Activated T-cell treated with anti-CD3 and anti-CD28 coated beads, Interleukin-2, amount 50 U/mL, for 24 hours (primary cell): ENCODE measurements at regions not wholly inside any gene's neighbourhood (a gene's known extent, or its start where the extent isn't known, plus 50 kb on each side); places are given as distances from the start of the nearest gene placed in this dataset.
"Not testable (repeated sequence)": the region's sequence is repeated elsewhere in the genome, so short reads cannot be mapped to it uniquely, and the experiment has no call there.

ENCODE experiments used
- DNase-seq: peaks from one replicate; pipeline ENCODE4 v3.0.0-alpha.2; 2020
- H3K27ac Mint-ChIP-seq: 2 replicates; pipeline ENCODE4 v1.8.0; 2020; ENCODE audit warnings: mild to moderate bottlenecking, mixed read lengths
- H3K27me3 Mint-ChIP-seq: 2 replicates; pipeline ENCODE4 v1.8.0; 2020; ENCODE audit warnings: mixed read lengths
- H3K36me3 Mint-ChIP-seq: 2 replicates; pipeline ENCODE4 v1.8.0; 2020; ENCODE audit warnings: low read depth, mixed read lengths
- H3K4me1 Mint-ChIP-seq: 2 replicates; pipeline ENCODE4 v1.8.0; 2020; ENCODE audit warnings: low read depth, mixed read lengths
- H3K4me3 Mint-ChIP-seq: 2 replicates; pipeline ENCODE4 v1.8.0; 2020; ENCODE audit warnings: mild to moderate bottlenecking, moderate library complexity, mixed read lengths
- H3K9me3 Mint-ChIP-seq: 2 replicates; pipeline ENCODE4 v1.8.0; 2020; ENCODE audit warnings: mixed read lengths

GRCh38 chr20:40893610-40894236, 134.9 kb upstream of the TOP1 start:
- Mint-ChIP-seq H3K4me3 (no peak overlapping the region), H3K27me3 (no peaks in the 10 kb centered on the region), H3K4me1 (peaks cover 2% of the 10 kb centered on the region), H3K27ac (no peak overlapping the region), H3K36me3 (no peaks in the 10 kb centered on the region), H3K9me3 (no peaks in the 10 kb centered on the region)
- DNase-seq, result no peak

DNA sequence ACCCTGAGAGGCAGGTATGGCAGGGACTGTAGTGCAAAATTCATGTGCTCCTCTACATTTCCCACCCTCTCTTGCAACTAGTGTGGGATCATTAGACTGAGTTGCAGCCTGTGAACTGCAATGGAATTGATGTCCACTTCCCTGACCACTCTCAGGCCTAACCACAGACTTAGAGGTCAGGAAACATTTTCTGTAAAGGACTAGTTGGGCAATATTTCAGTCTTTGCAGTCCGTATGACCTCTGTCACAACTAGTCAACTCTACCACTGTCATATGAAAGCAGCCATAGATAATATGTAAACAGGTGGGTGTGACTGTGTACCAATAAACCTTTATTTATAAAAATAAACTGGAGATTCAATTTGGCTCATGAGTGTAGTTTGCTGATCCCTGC, 134.4 kb upstream of the TOP1 start:
- no peak for DNase-seq
- H3K4me3 Mint-ChIP-seq, result no peak overlapping the region
- no peak overlapping the region for H3K27ac Mint-ChIP-seq
- no peaks in the 10 kb centered on the region for H3K36me3 Mint-ChIP-seq
- peaks cover under 1% of the 10 kb centered on the region for H3K4me1 Mint-ChIP-seq
- H3K27me3 Mint-ChIP-seq, result no peaks in the 10 kb centered on the region
- no peaks in the 10 kb centered on the region for H3K9me3 Mint-ChIP-seq

DNA sequence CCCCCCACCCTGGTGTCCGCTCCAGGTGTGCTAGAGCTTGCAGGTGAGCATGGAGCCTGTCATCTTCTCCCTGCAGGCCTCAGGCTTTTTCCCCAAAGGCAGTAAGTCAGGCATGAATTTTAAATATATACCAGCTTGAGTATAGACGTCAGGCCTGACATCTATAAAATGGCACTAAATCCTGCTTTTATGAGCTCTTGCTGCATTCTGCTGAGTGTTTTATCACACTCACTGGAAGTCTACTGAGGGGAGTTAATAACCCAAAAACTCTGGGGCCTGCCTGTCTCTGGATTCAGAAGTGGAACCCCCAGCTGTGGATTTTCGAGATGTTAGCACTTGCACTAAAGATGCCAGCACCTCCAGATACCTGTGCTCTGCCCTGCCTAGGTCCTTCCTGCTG, 133.4 kb upstream of the TOP1 start:
- H3K4me3 Mint-ChIP-seq, result no peak overlapping the region
- no peaks in the 10 kb centered on the region for H3K36me3 Mint-ChIP-seq
- H3K4me1 Mint-ChIP-seq, result no peaks in the 10 kb centered on the region
- no peak for DNase-seq
- no peaks in the 10 kb centered on the region for H3K9me3 Mint-ChIP-seq
- no peaks in the 10 kb centered on the region for H3K27me3 Mint-ChIP-seq
- no peak overlapping the region for H3K27ac Mint-ChIP-seq

- Mint-ChIP-seq H3K27me3 (no peaks in the 10 kb centered on the region), H3K4me3 (no peak overlapping the region), H3K36me3 (no peaks in the 10 kb centered on the region), H3K4me1 (no peaks in the 10 kb centered on the region), H3K9me3 (no peaks in the 10 kb centered on the region), H3K27ac (no peak overlapping the region)
- no peak for DNase-seq
Observed at GRCh38 chr20:40896814-40897700, 131.6 kb upstream of the TOP1 start.

GRCh38 chr20:40899344-40899743, 129.3 kb upstream of the TOP1 start:
- H3K27me3 Mint-ChIP-seq, result no peaks in the 10 kb centered on the region

DNA sequence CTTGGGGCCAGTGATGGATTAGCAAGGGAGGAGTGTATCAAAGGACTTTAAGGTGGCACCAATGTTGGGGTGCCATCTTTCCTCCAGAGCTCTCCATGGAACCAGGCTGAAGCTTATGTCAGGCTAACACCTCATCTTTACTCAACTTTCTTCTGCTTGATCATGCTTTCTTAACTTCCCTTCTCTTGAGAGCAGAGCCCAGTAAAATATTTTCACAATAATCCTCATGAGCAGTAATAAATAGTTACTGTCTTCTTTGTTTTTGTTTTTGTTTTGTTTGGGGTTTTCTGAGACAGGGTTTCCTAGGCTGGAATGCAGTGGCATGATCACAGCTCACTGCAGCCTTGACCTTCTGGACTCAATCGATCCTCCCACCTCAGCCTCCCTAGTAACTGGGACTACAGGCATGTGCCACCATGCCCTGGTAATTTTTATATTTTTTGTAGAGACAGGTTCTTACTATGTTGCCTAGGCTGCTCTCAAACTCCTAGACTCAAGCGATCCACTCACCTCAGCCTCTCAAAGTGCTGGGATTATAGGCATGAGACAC, 127.9 kb upstream of the TOP1 start:
- H3K9me3 Mint-ChIP-seq, result no peaks in the 10 kb centered on the region
- H3K4me1 Mint-ChIP-seq, result no peaks in the 10 kb centered on the region
- H3K27me3 Mint-ChIP-seq, result no peaks in the 10 kb centered on the region
- no peak overlapping the region for H3K27ac Mint-ChIP-seq
- no peak overlapping the region for H3K4me3 Mint-ChIP-seq
- H3K36me3 Mint-ChIP-seq, result no peaks in the 10 kb centered on the region
- no peak for DNase-seq

More at GRCh38 chr20:40899344-40899743, 129.3 kb upstream of the TOP1 start:
- Mint-ChIP-seq H3K4me1 (no peaks in the 10 kb centered on the region), H3K27ac (no peak overlapping the region), H3K9me3 (no peaks in the 10 kb centered on the region), H3K4me3 (no peak overlapping the region), H3K36me3 (no peaks in the 10 kb centered on the region)
- DNase-seq, result no peak

- Mint-ChIP-seq H3K27ac (no peak overlapping the region), H3K9me3 (peaks cover 3% of the 10 kb centered on the region), H3K4me3 (no peak overlapping the region), H3K27me3 (no peaks in the 10 kb centered on the region), H3K4me1 (no peaks in the 10 kb centered on the region), H3K36me3 (no peaks in the 10 kb centered on the region)
- no peak for DNase-seq
Observed at GRCh38 chr20:40902661-40903060, 126.0 kb upstream of the TOP1 start.

GRCh38 chr20:40908309-40908708, 120.3 kb upstream of the TOP1 start:
- Mint-ChIP-seq H3K27ac (no peak overlapping the region), H3K4me3 (no peak overlapping the region), H3K4me1 (peaks cover 3% of the 10 kb centered on the region), H3K9me3 (peaks cover 3% of the 10 kb centered on the region), H3K36me3 (no peaks in the 10 kb centered on the region), H3K27me3 (peaks cover 3% of the 10 kb centered on the region)
- DNase-seq, result no peak

DNA sequence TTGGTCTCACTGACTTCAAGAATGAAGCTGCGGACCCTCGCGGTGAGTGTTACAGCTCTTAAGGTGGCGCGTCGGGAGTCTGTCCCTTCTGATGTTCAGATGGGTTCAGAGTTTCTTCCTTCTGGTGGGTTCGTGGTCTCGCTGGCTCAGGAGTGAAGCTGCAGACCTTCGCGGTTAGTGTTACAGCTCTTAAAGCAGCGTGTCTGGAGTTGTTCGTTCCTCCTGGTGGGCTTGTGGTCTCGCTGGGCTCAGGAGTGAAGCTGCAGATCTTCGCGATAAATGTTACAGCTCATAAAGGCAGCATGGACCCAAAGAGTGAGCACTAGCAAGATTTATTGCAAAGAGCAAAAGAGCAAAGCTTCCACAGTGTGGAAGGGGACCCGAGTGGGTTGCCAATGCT, 119.1 kb upstream of the TOP1 start:
- not testable (repeated sequence) for H3K27ac Mint-ChIP-seq, H3K9me3 Mint-ChIP-seq, H3K4me3 Mint-ChIP-seq, H3K36me3 Mint-ChIP-seq, H3K27me3 Mint-ChIP-seq, H3K4me1 Mint-ChIP-seq, DNase-seq

DNA sequence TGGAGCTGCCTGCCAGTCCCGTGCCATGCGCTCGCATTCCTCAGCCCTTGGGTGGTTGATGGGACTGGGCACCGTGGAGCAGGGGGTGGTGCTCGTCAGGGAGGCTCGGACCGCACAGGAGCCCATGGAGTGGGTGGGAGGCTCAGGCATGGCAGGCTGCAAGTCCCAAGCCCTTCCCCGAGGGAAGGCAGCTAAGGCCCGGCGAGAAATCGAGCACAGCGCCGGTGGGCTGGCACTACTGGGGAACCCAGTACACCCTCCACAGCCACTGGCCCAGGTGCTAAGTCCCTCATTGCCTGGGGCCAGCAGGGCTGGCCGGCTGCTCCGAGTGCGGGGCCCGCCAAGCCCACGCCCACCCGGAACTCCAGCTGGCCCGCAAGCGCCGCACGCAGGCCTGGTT, 118.2 kb upstream of the TOP1 start:
- not testable (repeated sequence) for H3K4me1 Mint-ChIP-seq, H3K4me3 Mint-ChIP-seq, DNase-seq, H3K36me3 Mint-ChIP-seq, H3K27me3 Mint-ChIP-seq, H3K27ac Mint-ChIP-seq, H3K9me3 Mint-ChIP-seq

DNA sequence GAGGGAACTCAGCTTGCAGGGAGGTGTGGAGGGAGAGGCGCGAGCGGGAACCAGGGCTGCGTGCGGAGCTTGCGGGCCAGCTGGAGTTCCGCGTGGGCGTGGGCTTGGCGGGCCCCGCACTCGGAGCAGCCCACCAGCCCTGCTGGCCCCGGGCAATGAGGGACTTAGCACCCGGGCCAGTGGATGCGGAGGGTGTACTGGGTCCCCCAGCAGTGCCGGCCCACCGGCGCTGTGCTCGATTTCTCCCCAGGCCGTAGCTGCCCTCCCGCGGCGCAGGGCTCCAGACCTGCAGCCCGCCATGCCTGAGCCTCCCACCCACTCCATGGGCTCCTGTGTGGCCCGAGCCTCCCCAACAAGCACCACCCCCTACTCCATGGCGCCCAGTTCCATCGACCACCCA, 117.5 kb upstream of the TOP1 start:
- H3K4me1 Mint-ChIP-seq, H3K27me3 Mint-ChIP-seq, H3K9me3 Mint-ChIP-seq, H3K36me3 Mint-ChIP-seq, H3K27ac Mint-ChIP-seq, H3K4me3 Mint-ChIP-seq, DNase-seq: not testable (repeated sequence)

GRCh38 chr20:40913224-40914185, 115.1 kb upstream of the TOP1 start:
- no peaks in the 10 kb centered on the region for H3K9me3 Mint-ChIP-seq
- H3K27ac Mint-ChIP-seq, result no peak overlapping the region
- no peaks in the 10 kb centered on the region for H3K36me3 Mint-ChIP-seq
- peaks cover 3% of the 10 kb centered on the region for H3K27me3 Mint-ChIP-seq
- no peak overlapping the region for H3K4me3 Mint-ChIP-seq
- no peak for DNase-seq
- peaks cover 3% of the 10 kb centered on the region for H3K4me1 Mint-ChIP-seq

DNA sequence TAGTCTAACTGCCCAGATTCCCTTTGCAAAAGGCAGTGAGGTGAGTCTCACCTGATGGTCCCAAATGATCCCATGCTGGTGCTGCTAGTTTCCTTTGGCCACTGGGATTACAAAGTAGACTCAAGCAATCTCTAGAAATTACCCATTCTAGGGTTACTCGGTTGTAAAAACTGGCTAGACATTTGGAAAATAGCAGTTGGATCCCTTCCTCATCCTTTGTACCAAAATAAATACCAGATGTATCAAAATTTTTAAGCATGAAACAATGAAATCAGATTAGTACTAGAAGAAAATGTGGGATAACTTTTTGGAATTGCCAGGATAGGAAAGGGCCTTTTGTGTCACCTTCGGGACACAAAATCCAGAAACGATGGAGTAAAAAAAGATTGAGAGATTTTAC, 112.9 kb upstream of the TOP1 start:
- Mint-ChIP-seq H3K4me3 (no peak overlapping the region), H3K27ac (no peak overlapping the region), H3K9me3 (no peaks in the 10 kb centered on the region), H3K27me3 (no peaks in the 10 kb centered on the region), H3K4me1 (no peaks in the 10 kb centered on the region), H3K36me3 (no peaks in the 10 kb centered on the region)
- DNase-seq, result no peak

DNA sequence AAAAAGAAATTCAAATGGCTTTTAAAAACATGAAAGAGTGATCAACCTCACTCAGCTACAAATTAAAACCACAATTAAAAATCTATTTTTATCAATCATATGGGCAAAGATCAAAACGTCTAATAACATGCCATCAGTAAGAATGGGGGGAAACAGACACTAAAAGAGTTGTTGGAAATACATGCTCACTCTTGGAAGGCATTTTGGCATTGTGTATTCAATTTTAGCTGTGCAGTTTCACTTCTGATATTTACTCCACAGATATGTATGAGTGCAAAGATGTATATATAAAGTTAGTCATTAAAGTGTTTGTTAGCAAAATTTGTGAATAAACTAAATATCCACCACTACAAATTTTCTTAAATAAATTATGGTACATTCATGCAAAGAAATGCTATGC, 112.3 kb upstream of the TOP1 start:
- no peak overlapping the region for H3K27ac Mint-ChIP-seq
- no peak for DNase-seq
- no peaks in the 10 kb centered on the region for H3K9me3 Mint-ChIP-seq
- H3K27me3 Mint-ChIP-seq, result no peaks in the 10 kb centered on the region
- H3K4me3 Mint-ChIP-seq, result no peak overlapping the region
- H3K36me3 Mint-ChIP-seq, result no peaks in the 10 kb centered on the region
- no peaks in the 10 kb centered on the region for H3K4me1 Mint-ChIP-seq
